Neuronal stem cell (in vitro differentiated cells): ENCODE measurements at regions not wholly inside any gene's neighbourhood (a gene's known extent, or its start where the extent isn't known, plus 50 kb on each side); places are given as distances from the start of the nearest gene placed in this dataset.
"Not testable (repeated sequence)": the region's sequence is repeated elsewhere in the genome, so short reads cannot be mapped to it uniquely, and the experiment has no call there.

Experiments
- DNase-seq: peaks from one replicate; pipeline ENCODE4 v3.0.0-alpha.2; 2013; ENCODE audit warnings: low spot score
- H2AFZ ChIP-seq: one replicate; pipeline ENCODE4 v1.6.1; 2013; ENCODE audit warnings: mild to moderate bottlenecking, low read length, inconsistent platforms
- H2AK5ac ChIP-seq: 2 replicates; pipeline ENCODE4 v1.6.1; 2013; ENCODE audit warnings: low read depth, mild to moderate bottlenecking, inconsistent platforms, low read length, moderate library complexity, mixed read lengths
- H2BK120ac ChIP-seq: 2 replicates; pipeline ENCODE4 v1.6.1; 2013; ENCODE audit warnings: low read depth, mild to moderate bottlenecking, inconsistent platforms, low read length, moderate library complexity, mixed read lengths
- H2BK12ac ChIP-seq: one replicate; pipeline ENCODE4 v1.6.1; 2013; ENCODE audit warnings: low read length, inconsistent platforms
- H2BK15ac ChIP-seq: 2 replicates; pipeline ENCODE4 v1.6.1; 2013; ENCODE audit warnings: mild to moderate bottlenecking, low read length, inconsistent platforms, mixed read lengths
- H2BK5ac ChIP-seq: one replicate; pipeline ENCODE4 v1.6.1; 2013; ENCODE audit warnings: inconsistent platforms, mild to moderate bottlenecking, low read length, moderate library complexity
- H3K14ac ChIP-seq: one replicate; pipeline ENCODE4 v1.6.1; 2013; ENCODE audit warnings: low read length, inconsistent platforms
- H3K18ac ChIP-seq: 2 replicates; pipeline ENCODE4 v1.6.1; 2013; ENCODE audit warnings: low read length, inconsistent platforms
- H3K23ac ChIP-seq: 2 replicates; pipeline ENCODE4 v1.6.1; 2013; ENCODE audit warnings: low read depth, mild to moderate bottlenecking, mixed read lengths, low read length, inconsistent platforms; ENCODE audit not compliant: poor library complexity
- H3K27ac ChIP-seq: replicated peaks from 3 replicates; pipeline ENCODE4 v1.5.1; 2013; ENCODE audit warnings: low read length, inconsistent platforms
- H3K27me3 ChIP-seq, 3 experiments: 2 replicates each; pipeline ENCODE4 v1.6.1; 2013; ENCODE audit warnings: low read length in 3 of 3, mild to moderate bottlenecking in 2 of 3, inconsistent platforms in 1 of 3, low read depth in 1 of 3, mixed read lengths in 1 of 3, moderate library complexity in 1 of 3; ENCODE audit not compliant: control insufficient read depth in 3 of 3, insufficient read depth in 3 of 3
- H3K36me3 ChIP-seq, 2 donors: replicated peaks in 1 of 2; 2 replicates each; pipeline ENCODE4 v1.6.1; 2013; ENCODE audit warnings: low read length in 2 of 2; ENCODE audit not compliant: control insufficient read depth in 2 of 2, insufficient read depth in 2 of 2
- H3K4ac ChIP-seq: 2 replicates; pipeline ENCODE4 v1.6.1; 2013; ENCODE audit warnings: inconsistent platforms, mild to moderate bottlenecking, low read length, moderate library complexity
- H3K4me1 ChIP-seq, 2 donors: 1 replicate in 1 of 2; 2 replicates in 1 of 2; pipeline ENCODE4 v1.6.1; 2013; ENCODE audit warnings: low read length in 2 of 2, low read depth in 1 of 2; ENCODE audit not compliant: control insufficient read depth in 2 of 2, insufficient read depth in 1 of 2
- H3K4me2 ChIP-seq: one replicate; pipeline ENCODE4 v1.6.1; 2013; ENCODE audit warnings: mild to moderate bottlenecking, low read length, inconsistent platforms; ENCODE audit not compliant: insufficient read depth, poor library complexity, severe bottlenecking
- H3K4me3 ChIP-seq, 2 donors: 2 replicates each; pipeline ENCODE4 v1.5.1; 2013; ENCODE audit warnings: low read length in 2 of 2, mild to moderate bottlenecking in 2 of 2, inconsistent platforms in 1 of 2, moderate library complexity in 1 of 2
- H3K79me1 ChIP-seq: one replicate; pipeline ENCODE4 v1.6.1; 2013; ENCODE audit warnings: low read depth, mild to moderate bottlenecking, inconsistent platforms, low read length, moderate library complexity
- H3K9ac ChIP-seq: one replicate; pipeline ENCODE4 v1.6.1; 2013; ENCODE audit warnings: mild to moderate bottlenecking, low read depth, low read length, inconsistent platforms; ENCODE audit not compliant: poor library complexity
- H3K9me3 ChIP-seq, 2 donors: replicated peaks in 1 of 2; 2 replicates each; pipeline versions ENCODE3 to v1.6.1; 2013; ENCODE audit warnings: low read length in 2 of 2, mild to moderate bottlenecking in 2 of 2, inconsistent platforms in 1 of 2, low read depth in 1 of 2, mixed read lengths in 1 of 2, moderate library complexity in 1 of 2; ENCODE audit not compliant: control insufficient read depth in 2 of 2, insufficient read depth in 1 of 2
- H4K8ac ChIP-seq: one replicate; pipeline ENCODE4 v1.6.1; 2013; ENCODE audit warnings: low read depth, mild to moderate bottlenecking, inconsistent platforms, low read length, moderate library complexity
- H4K91ac ChIP-seq: one replicate; pipeline ENCODE4 v1.6.1; 2013; ENCODE audit warnings: low read length, low read depth, mild to moderate bottlenecking, inconsistent platforms; ENCODE audit not compliant: poor library complexity
- WGBS, 2 donors: extraction: QIAGEN DNeasy Blood & Tissue Kit; methylation state at CpG; one replicate each; pipeline ENCODE4 v1.1.7; 2013; ENCODE audit warnings: missing lambda C conversion rate in 2 of 2, mixed read lengths in 1 of 2; ENCODE audit not compliant: insufficient read length in 2 of 2, insufficient replicate concordance in 1 of 2; ENCODE audit errors: extremely low coverage in 2 of 2; 5-methylcytosine and 5-hydroxymethylcytosine counted together

DNA sequence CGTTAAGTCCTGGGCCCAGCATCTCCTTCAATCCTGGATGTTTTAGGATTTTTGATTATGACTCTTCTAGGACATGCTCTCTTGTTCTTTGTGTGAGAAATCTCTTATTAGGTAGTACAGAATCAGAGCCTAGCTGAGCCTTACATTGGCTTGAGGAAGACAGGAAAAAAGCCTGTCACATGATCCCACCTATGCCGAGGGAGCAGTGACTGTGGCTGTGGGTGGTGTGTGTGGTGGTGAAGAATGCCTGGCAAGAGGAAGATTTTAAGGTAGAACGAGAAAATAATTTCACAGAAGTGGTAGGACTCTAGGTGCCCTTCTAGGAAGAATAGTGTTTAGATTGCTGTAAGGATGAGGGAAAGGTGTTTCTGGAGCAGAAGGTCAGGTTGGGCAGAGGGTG, 449.5 kb upstream of the PROX1 start:
- Histone ChIP-seq H3K18ac (no peak overlapping the region), H3K4me3 (no peak overlapping the region), H2BK120ac (no peak overlapping the region), H4K8ac (no peak overlapping the region), H3K23ac (no peak overlapping the region), H2AK5ac (no peak overlapping the region), H2BK5ac (no peak overlapping the region), H3K36me3 (no peaks in the 10 kb centered on the region), H2BK12ac (no peak overlapping the region), H3K79me1 (no peaks in the 10 kb centered on the region), H2BK15ac (no peak overlapping the region), H3K27me3 (no peaks in the 10 kb centered on the region), H3K4ac (no peak overlapping the region), H3K9ac (no peak overlapping the region), H3K27ac (no peak overlapping the region), H3K4me1 (no peaks in the 10 kb centered on the region), H3K9me3 (no peaks in the 10 kb centered on the region), H4K91ac (no peak overlapping the region), H3K4me2 (no peak overlapping the region), H3K14ac (no peak overlapping the region), H2AFZ (no peak overlapping the region)
- DNase-seq, result no peak
- WGBS, 2 donors, result no CpG with 5 or more reads among the region's 3 CpGs

DNA sequence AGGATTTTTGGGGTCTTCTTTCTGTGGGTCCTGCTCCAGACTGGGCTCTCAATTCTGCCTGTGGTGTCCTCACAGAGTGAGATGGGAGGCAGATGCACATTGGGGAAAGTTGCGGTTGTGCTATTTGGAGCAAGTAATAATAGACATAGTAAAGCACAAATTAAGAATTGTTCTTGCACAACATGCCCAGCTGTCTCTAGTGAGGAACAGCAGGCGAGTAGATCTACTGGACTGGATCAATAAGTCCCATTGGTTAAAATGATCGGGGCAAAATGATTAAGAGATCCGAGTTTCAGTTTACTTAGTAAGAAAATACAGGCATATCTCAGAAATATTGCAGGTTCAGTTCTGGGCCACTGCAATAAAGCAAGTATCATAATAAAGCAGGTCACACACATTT, 448.3 kb upstream of the PROX1 start:
- no peak overlapping the region for H2BK120ac ChIP-seq
- no peak overlapping the region for H2BK15ac ChIP-seq
- H2AFZ ChIP-seq, result no peak overlapping the region
- H3K4me2 ChIP-seq, result no peak overlapping the region
- H3K79me1 ChIP-seq, result no peaks in the 10 kb centered on the region
- no peak overlapping the region for H3K27ac ChIP-seq
- no peak overlapping the region for H3K18ac ChIP-seq
- no peak overlapping the region for H4K8ac ChIP-seq
- H3K4me1 ChIP-seq, result no peaks in the 10 kb centered on the region
- no peak overlapping the region for H3K14ac ChIP-seq
- H3K9ac ChIP-seq, result no peak overlapping the region
- no peaks in the 10 kb centered on the region for H3K9me3 ChIP-seq
- WGBS, 2 donors, result no CpG with 5 or more reads among the region's 4 CpGs
- no peak overlapping the region for H2BK5ac ChIP-seq
- H3K36me3 ChIP-seq, result no peaks in the 10 kb centered on the region
- H2BK12ac ChIP-seq, result no peak overlapping the region
- H3K4me3 ChIP-seq, result no peak overlapping the region
- H3K27me3 ChIP-seq, result no peaks in the 10 kb centered on the region
- no peak overlapping the region for H4K91ac ChIP-seq
- H3K4ac ChIP-seq, result no peak overlapping the region
- no peak for DNase-seq
- no peak overlapping the region for H3K23ac ChIP-seq
- no peak overlapping the region for H2AK5ac ChIP-seq

DNA sequence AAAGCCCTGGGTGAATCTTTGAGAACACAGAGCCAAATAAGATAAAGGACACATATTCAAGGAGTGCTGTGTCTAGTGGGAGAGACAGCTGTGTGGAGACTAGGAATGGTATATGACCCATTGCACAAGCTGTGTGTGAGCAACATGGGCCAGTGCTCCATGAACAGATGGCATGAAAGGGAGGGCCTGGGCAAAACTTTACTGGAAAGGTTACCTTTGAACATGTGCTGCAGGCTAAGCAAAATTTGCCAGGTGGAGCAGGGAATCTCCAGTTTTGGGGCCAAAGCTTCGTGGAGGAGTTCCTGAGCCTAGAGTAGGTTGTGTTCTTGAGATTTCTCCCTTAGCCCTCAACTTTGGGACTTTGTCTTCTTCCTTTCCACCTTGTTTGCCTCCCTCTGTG, 446.1 kb upstream of the PROX1 start:
- H3K4me1 ChIP-seq, result no peaks in the 10 kb centered on the region
- no peak overlapping the region for H2BK12ac ChIP-seq
- H3K4ac ChIP-seq, result no peak overlapping the region
- no CpG with 5 or more reads among the region's 1 CpG for WGBS, 2 donors
- H3K9ac ChIP-seq, result no peak overlapping the region
- DNase-seq, result no peak
- H3K14ac ChIP-seq, result no peak overlapping the region
- no peaks in the 10 kb centered on the region for H3K9me3 ChIP-seq
- no peaks in the 10 kb centered on the region for H3K36me3 ChIP-seq
- no peak overlapping the region for H2AK5ac ChIP-seq
- no peak overlapping the region for H2BK5ac ChIP-seq
- H3K27me3 ChIP-seq, result no peaks in the 10 kb centered on the region
- no peak overlapping the region for H4K8ac ChIP-seq
- H4K91ac ChIP-seq, result no peak overlapping the region
- H2BK15ac ChIP-seq, result no peak overlapping the region
- H3K79me1 ChIP-seq, result no peaks in the 10 kb centered on the region
- no peak overlapping the region for H3K4me3 ChIP-seq
- H3K18ac ChIP-seq, result no peak overlapping the region
- H3K23ac ChIP-seq, result no peak overlapping the region
- no peak overlapping the region for H2AFZ ChIP-seq
- H3K4me2 ChIP-seq, result no peak overlapping the region
- no peak overlapping the region for H3K27ac ChIP-seq
- H2BK120ac ChIP-seq, result no peak overlapping the region

DNA sequence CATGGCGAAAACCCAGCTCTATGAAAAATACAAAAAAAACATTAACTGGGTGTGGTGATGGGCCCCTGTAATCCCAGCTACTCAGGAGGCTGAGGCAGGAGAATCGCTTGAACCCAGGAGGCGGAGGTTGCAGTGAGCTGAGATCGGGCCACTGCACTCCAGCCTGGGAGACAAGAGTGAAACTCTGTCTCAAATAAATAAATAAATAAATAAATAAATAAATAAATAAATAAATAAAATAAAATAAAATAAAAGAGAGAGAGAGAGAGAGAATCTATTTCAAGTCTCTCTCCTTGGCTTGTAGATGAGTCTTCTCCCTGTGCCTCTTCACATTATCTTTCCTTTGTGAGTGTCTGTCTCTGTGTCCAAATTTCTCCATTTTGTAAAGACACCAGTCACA, 442.6 kb upstream of the PROX1 start:
- not testable (repeated sequence) for H3K4me3 ChIP-seq, H3K23ac ChIP-seq, H3K4me1 ChIP-seq, H3K18ac ChIP-seq, H2BK5ac ChIP-seq, H2BK15ac ChIP-seq, H3K27me3 ChIP-seq, H3K14ac ChIP-seq, H3K27ac ChIP-seq, H2BK12ac ChIP-seq, H2AFZ ChIP-seq, H4K91ac ChIP-seq, H3K36me3 ChIP-seq, H2BK120ac ChIP-seq, H3K9ac ChIP-seq, H4K8ac ChIP-seq, H3K4me2 ChIP-seq, H2AK5ac ChIP-seq, H3K4ac ChIP-seq, H3K9me3 ChIP-seq, H3K79me1 ChIP-seq, DNase-seq
- WGBS, 2 donors, result no CpG with 5 or more reads among the region's 4 CpGs
